ENCODE measurements at regions not wholly inside any gene's neighbourhood (a gene's known extent, or its start where the extent isn't known, plus 50 kb on each side); places are given as distances from the start of the nearest gene placed in this dataset.
"Not testable (repeated sequence)": the region's sequence is repeated elsewhere in the genome, so short reads cannot be mapped to it uniquely, and the experiment has no call there.

DNA sequence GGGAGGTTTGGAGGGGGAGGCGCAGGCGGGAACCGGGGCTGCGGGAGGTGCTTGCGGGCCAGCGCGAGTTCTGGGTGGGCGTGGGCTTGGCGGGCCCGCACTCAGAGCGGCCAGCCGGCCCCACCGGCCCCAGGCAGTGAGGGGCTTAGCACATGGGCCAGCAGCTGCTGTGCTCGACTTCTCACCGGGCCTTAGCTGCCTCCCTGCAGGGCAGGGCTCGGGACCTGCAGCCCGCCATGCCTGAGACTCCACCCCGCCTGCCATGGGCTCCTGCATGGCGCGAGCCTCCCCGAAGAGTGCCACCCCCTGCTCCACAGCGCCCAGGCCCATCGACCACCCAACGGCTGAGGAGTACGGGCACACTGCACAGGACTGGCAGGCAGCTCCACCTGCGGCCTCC lies 98.6 kb upstream of the IGF1R start:
- no peaks in the 10 kb centered on the region for H3K9me3 ChIP-seq (ENCODE audit: low read length)
- no peaks in the 10 kb centered on the region for H3K4me1 ChIP-seq (ENCODE audit: insufficient read depth, low read length, poor library complexity, severe bottlenecking)
- no peaks in the 10 kb centered on the region for H3K9me2 ChIP-seq (ENCODE audit: insufficient read depth, low read length)
- no TSS peak for BruUV-seq (replicated peaks)
- H3K4me2 ChIP-seq (ENCODE audit: low read length) = no peak overlapping the region
- no peaks in the 10 kb centered on the region for H3K36me3 ChIP-seq (ENCODE audit: insufficient read depth, low read length)
- DNase-seq (ENCODE audit: low spot score) = no peak
- H3K4me3 ChIP-seq (ENCODE audit: low read depth, low read length, poor library complexity, severe bottlenecking) = no peak overlapping the region
- no peaks in the 10 kb centered on the region for H4K20me1 ChIP-seq (ENCODE audit: insufficient read depth, low read length)
- CTCF ChIA-PET (ENCODE audit: unreplicated experiment) = no interaction called here
- H3K27ac ChIP-seq (ENCODE audit: low read depth, low read length, poor library complexity, severe bottlenecking) = no peak overlapping the region
- intact Hi-C loops (cut with micrococcal nuclease; ENCODE audit: unreplicated experiment) = no loop called here
- no peak overlapping the region for H2AFZ ChIP-seq (ENCODE audit: low read length)
- H3K79me2 ChIP-seq (ENCODE audit: insufficient read depth, low read depth, low read length) = no peaks in the 10 kb centered on the region
- TF ChIP-seq, protein P1, sequence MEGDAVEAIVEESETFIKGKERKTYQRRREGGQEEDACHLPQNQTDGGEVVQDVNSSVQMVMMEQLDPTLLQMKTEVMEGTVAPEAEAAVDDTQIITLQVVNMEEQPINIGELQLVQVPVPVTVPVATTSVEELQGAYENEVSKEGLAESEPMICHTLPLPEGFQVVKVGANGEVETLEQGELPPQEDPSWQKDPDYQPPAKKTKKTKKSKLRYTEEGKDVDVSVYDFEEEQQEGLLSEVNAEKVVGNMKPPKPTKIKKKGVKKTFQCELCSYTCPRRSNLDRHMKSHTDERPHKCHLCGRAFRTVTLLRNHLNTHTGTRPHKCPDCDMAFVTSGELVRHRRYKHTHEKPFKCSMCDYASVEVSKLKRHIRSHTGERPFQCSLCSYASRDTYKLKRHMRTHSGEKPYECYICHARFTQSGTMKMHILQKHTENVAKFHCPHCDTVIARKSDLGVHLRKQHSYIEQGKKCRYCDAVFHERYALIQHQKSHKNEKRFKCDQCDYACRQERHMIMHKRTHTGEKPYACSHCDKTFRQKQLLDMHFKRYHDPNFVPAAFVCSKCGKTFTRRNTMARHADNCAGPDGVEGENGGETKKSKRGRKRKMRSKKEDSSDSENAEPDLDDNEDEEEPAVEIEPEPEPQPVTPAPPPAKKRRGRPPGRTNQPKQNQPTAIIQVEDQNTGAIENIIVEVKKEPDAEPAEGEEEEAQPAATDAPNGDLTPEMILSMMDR (conservative IDR thresholded peaks at IDR 0.05; ENCODE audit: low read length) = no peak
- no peak for TF ChIP-seq EZH2phosphoT487 (IDR thresholded peaks at IDR 0.05; ENCODE audit: borderline replicate concordance, low read depth, low read length)
- POLR2A ChIA-PET = no interaction called here

DNA sequence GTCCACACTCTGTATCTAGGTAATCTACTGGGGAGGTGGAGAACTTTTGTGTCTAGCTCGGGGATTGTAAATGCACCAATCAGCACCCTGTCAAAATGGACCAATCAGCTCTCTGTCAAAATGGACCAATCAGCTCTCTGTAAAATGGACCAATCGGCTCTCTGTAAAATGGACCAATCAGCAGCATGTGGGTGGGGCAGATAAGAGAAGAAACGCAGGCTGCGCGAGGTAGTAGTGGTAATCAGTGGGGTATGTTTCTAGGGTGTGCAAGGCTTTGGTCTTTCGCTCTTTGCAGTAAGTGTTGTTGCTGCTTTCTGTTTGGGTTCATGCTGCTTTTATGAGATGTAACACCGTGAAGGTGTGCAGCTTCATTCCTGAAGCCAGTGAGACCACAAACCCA lies 98.0 kb upstream of the IGF1R start:
- POLR2A ChIA-PET; CTCF ChIA-PET (ENCODE audit: unreplicated experiment): not testable (repeated sequence)

DNA sequence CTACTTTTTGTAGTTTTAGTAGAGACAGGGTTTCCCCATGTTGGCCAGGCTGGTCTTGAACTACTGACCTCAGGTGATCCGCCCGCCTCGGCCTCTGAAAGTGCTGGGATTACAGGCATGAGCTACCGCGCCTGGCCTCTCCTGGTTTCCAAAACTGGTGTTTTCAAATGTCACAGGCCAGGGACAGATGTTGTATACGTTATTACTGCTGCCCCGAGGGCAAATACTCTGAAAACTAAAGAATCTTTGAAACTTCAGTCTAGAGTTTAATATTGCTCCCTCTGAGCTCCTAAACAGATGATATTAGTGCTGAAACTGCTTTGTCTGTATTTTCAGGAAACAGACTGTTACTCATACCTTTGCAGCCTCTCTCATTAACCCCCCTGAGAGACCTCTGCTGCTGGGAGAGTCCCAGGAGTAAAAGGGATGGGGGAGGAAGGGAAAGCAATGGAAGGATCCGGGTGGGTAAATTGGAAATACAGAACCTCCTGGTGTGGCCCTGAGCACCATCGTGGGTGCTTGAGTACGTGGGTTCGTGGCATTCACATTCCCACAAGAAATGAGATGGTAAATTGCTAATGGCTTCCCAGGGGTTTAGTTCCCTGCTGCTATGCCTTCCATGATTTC lies 96.3 kb upstream of the IGF1R start:
- no peaks in the 10 kb centered on the region for H3K9me2 ChIP-seq (ENCODE audit: insufficient read depth, low read length)
- ChIA-PET CTCF (ENCODE audit: unreplicated experiment) (no interaction called here), POLR2A (no interaction called here)
- no peaks in the 10 kb centered on the region for H3K79me2 ChIP-seq (ENCODE audit: insufficient read depth, low read depth, low read length)
- no peak overlapping the region for H2AFZ ChIP-seq (ENCODE audit: low read length)
- no peak overlapping the region for H3K27ac ChIP-seq (ENCODE audit: low read depth, low read length, poor library complexity, severe bottlenecking)
- no peaks in the 10 kb centered on the region for H3K4me1 ChIP-seq (ENCODE audit: insufficient read depth, low read length, poor library complexity, severe bottlenecking)
- H3K9me3 ChIP-seq (ENCODE audit: low read length) = no peaks in the 10 kb centered on the region
- H3K36me3 ChIP-seq (ENCODE audit: insufficient read depth, low read length) = no peaks in the 10 kb centered on the region
- H3K4me3 ChIP-seq (ENCODE audit: low read depth, low read length, poor library complexity, severe bottlenecking) = no peak overlapping the region
- TF ChIP-seq EZH2phosphoT487 (IDR thresholded peaks at IDR 0.05; ENCODE audit: borderline replicate concordance, low read depth, low read length) = no peak
- TF ChIP-seq, protein P1 (conservative IDR thresholded peaks at IDR 0.05; ENCODE audit: low read length) = no peak
- no peak for DNase-seq (ENCODE audit: low spot score)
- no TSS peak for BruUV-seq (replicated peaks)
- no peak overlapping the region for H3K4me2 ChIP-seq (ENCODE audit: low read length)
- no peaks in the 10 kb centered on the region for H4K20me1 ChIP-seq (ENCODE audit: insufficient read depth, low read length)
- intact Hi-C loops (cut with micrococcal nuclease; ENCODE audit: unreplicated experiment) = no loop called here

More for the DNA sequence above, 98.0 kb upstream of the IGF1R start:
- BruUV-seq (replicated peaks); H2AFZ ChIP-seq (ENCODE audit: low read length); H3K4me2 ChIP-seq (ENCODE audit: low read length); DNase-seq (ENCODE audit: low spot score); H3K4me3 ChIP-seq (ENCODE audit: low read depth, low read length, poor library complexity, severe bottlenecking); intact Hi-C loops (cut with micrococcal nuclease; ENCODE audit: unreplicated experiment); H4K20me1 ChIP-seq (ENCODE audit: insufficient read depth, low read length); H3K36me3 ChIP-seq (ENCODE audit: insufficient read depth, low read length); H3K27ac ChIP-seq (ENCODE audit: low read depth, low read length, poor library complexity, severe bottlenecking); H3K79me2 ChIP-seq (ENCODE audit: insufficient read depth, low read depth, low read length); H3K9me2 ChIP-seq (ENCODE audit: insufficient read depth, low read length); H3K4me1 ChIP-seq (ENCODE audit: insufficient read depth, low read length, poor library complexity, severe bottlenecking); H3K9me3 ChIP-seq (ENCODE audit: low read length): not testable (repeated sequence)
